ENCODE measurements at regions not wholly inside any gene's neighbourhood (a gene's known extent, or its start where the extent isn't known, plus 50 kb on each side); places are given as distances from the start of the nearest gene placed in this dataset.

GRCh38 chr5:77876862-77877502, 100.8 kb upstream of the TBCA start:
- TF ChIP-seq CHD4 (IDR thresholded peaks at IDR 0.05; ENCODE audit: insufficient read depth, insufficient replicate concordance, low read depth, low read length, poor library complexity, severe bottlenecking) (no peak), ZBTB43 (CRISPR knock-in tag; IDR thresholded peaks at IDR 0.05) (no peak), SREBF1 (IDR thresholded peaks at IDR 0.05; ENCODE audit: borderline replicate concordance, low read depth, low read length) (no peak), ZBTB1 (CRISPR knock-in tag; IDR thresholded peaks at IDR 0.05; ENCODE audit: borderline replicate concordance, low read depth) (no peak), RFX5 (IDR thresholded peaks at IDR 0.05; ENCODE audit: low read depth, low read length) (no peak), ZNF24 (IDR thresholded peaks at IDR 0.05) (no peak), CEBPZ (IDR thresholded peaks at IDR 0.05; ENCODE audit: borderline replicate concordance, low read depth, low read length) (no peak), CREM (IDR thresholded peaks at IDR 0.05; ENCODE audit: low read depth) (no peak), EP300 (IDR thresholded peaks at IDR 0.05; ENCODE audit: low read length) (no peak), SAFB (IDR thresholded peaks at IDR 0.05; ENCODE audit: borderline replicate concordance, low read depth, low read length) (no peak), ZHX1 (conservative IDR thresholded peaks at IDR 0.05; ENCODE audit: low read length) (no peak)
